Keratinocyte (primary cell): ENCODE measurements at regions not wholly inside any gene's neighbourhood (a gene's known extent, or its start where the extent isn't known, plus 50 kb on each side); places are given as distances from the start of the nearest gene placed in this dataset.

Source experiments
- EZH2 ChIP-seq: IDR thresholded peaks from one replicate; pipeline ENCODE4 v1.6.1; 2012; ENCODE audit warnings: inconsistent platforms, mild to moderate bottlenecking, low read length, moderate library complexity
- TF ChIP-seq, protein P1 (sequence below), 3 experiments: IDR thresholded peaks in 1 of 3; conservative IDR thresholded peaks in 1 of 3; optimal IDR thresholded peaks in 1 of 3; 2 replicates in 2 of 3; 3 replicates in 1 of 3; pipeline versions ENCODE3 to v1.5.1; 2011; ENCODE audit warnings: low read length in 3 of 3, mild to moderate bottlenecking in 3 of 3, moderate library complexity in 2 of 3, control low read depth in 1 of 3, inconsistent platforms in 1 of 3; ENCODE audit not compliant: insufficient read depth in 2 of 3; ENCODE audit errors: extremely low read depth in 1 of 3

DNA sequence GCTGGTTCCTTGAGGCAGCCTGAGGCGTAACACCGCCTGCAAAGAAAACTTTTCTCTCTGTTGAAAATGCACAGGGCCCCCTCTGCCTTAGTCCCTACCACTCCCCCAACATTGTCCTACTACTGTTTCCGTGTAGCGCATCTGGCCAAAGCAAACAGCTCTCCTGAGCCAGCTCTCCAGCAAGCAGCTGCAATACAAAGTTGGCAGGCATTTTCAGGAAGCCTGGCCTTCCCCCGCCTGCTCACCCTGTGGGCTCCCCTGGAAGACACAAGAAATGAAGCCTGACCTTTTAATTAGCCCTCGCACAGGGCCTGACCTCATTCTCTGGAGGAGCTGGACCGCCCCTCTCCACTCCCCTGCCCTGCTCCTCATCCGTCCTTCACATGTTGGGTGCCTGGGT, 66.7 kb downstream of the SOX9 start:
- no peak for TF ChIP-seq EZH2
- TF ChIP-seq, protein P1, sequence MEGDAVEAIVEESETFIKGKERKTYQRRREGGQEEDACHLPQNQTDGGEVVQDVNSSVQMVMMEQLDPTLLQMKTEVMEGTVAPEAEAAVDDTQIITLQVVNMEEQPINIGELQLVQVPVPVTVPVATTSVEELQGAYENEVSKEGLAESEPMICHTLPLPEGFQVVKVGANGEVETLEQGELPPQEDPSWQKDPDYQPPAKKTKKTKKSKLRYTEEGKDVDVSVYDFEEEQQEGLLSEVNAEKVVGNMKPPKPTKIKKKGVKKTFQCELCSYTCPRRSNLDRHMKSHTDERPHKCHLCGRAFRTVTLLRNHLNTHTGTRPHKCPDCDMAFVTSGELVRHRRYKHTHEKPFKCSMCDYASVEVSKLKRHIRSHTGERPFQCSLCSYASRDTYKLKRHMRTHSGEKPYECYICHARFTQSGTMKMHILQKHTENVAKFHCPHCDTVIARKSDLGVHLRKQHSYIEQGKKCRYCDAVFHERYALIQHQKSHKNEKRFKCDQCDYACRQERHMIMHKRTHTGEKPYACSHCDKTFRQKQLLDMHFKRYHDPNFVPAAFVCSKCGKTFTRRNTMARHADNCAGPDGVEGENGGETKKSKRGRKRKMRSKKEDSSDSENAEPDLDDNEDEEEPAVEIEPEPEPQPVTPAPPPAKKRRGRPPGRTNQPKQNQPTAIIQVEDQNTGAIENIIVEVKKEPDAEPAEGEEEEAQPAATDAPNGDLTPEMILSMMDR (optimal IDR thresholded peaks at IDR 0.05 in 1 of 3, IDR thresholded peaks at IDR 0.05 in 1 of 3, conservative IDR thresholded peaks at IDR 0.05 in 1 of 3; ENCODE audit: extremely low read depth in 1 of 3, insufficient read depth in 2 of 3, low read length in 3 of 3) = no peak
